Pancreas (tissue), 10 donors: ENCODE measurements at regions not wholly inside any gene's neighbourhood (a gene's known extent, or its start where the extent isn't known, plus 50 kb on each side); places are given as distances from the start of the nearest gene placed in this dataset.
A peak's percentile ranks its signal among the peaks of the same experiment; 100 is the strongest.

ENCODE experiments used
- ATAC-seq, 4 donors: fragments of 200-7000 bp; cut with Tn5 transposase; one replicate each; pipeline versions ENCODE4 v1.8.0 to v1.9.1; 2020; ENCODE audit warnings: mild to moderate bottlenecking in 4 of 4, moderate library complexity in 4 of 4
- DNase-seq, 6 donors: peaks; one replicate each; pipeline ENCODE4 v3.0.0-alpha.2; 2020
- FAIRE-seq: peaks from 2 replicates; lab custom pipeline; 2012; peaks lifted over from hg19 to GRCh38; lab: Jason Lieb, UNC
- H3K27ac ChIP-seq, 4 donors: fragments of 200-600 bp; sonication (generic); 1 replicate in 3 of 4; 2 replicates in 1 of 4; pipeline versions ENCODE4 v1.5.0 to v1.8.0; 2020
- H3K27me3 ChIP-seq, 4 donors: fragments of 200-600 bp; one replicate each; pipeline ENCODE4 v1.8.0; 2021
- H3K36me3 ChIP-seq, 3 donors: fragments of 200-600 bp; sonication (generic) in 1 of 3; one replicate each; pipeline versions ENCODE4 v1.5.0 to v1.8.0; 2020 to 2021
- H3K4me1 ChIP-seq, 3 donors: fragments of 200-600 bp; one replicate each; pipeline ENCODE4 v1.8.0; 2021
- H3K4me3 ChIP-seq, 4 donors: fragments of 200-600 bp; sonication (generic) in 2 of 4; one replicate each; pipeline versions ENCODE4 v1.5.0 to v1.8.0; 2020 to 2021
- H3K9me3 ChIP-seq, 4 donors: fragments of 200-600 bp; one replicate each; pipeline ENCODE4 v1.8.0; 2021
- CTCF ChIP-seq, 4 donors: fragments of 200-600 bp; sonication (generic) in 3 of 4; IDR thresholded peaks; one replicate each; pipeline versions ENCODE4 v1.5.0 to v1.8.0; 2021; ENCODE audit warnings: antibody characterized with exemption in 4 of 4
- WGBS, 2 donors: extraction: QIAGEN DNeasy Blood & Tissue Kit; methylation state at CpG; one replicate each; pipeline ENCODE4 v1.1.7; 2013; 5-methylcytosine and 5-hydroxymethylcytosine counted together
- intact Hi-C, 3 donors: fragments of 100-400 bp; cut with DNase I; formaldehyde crosslinking; loops; one replicate each; pipeline versions ENCODE4 v1.11.1 to v1.14.2; 2022
- donor health status: healthy with polysubstance abuse.
- donor health status: DM: no; HTN: no; CAD: no; lungs with moderate emphysema.
- donor health status: DM: no; HTN: no; CAD: no.
- donor health status: control.
- donor health status: control.
- donor health status: Bipolar disorder and iron deficiency.
- donor health status: DM: yes; HTN: yes; CAD: no.
- donor health status: DM: no; HTN: no; CAD: no.
- donor health status: DM: no; HTN: no; CAD: no.
- donor health status: DM: yes; HTN: yes; CAD: no.

GRCh38 chr2:18309188-18309587, 251.3 kb downstream of the RDH14 start:
- no peak for DNase-seq
- no peaks in the 10 kb centered on the region for H3K27me3 ChIP-seq
- H3K36me3 ChIP-seq: no peaks in the 10 kb centered on the region
- intact Hi-C loops: no loop called here
- no peak for FAIRE-seq
- no peak for TF ChIP-seq CTCF (IDR thresholded peaks at IDR 0.05)
- no peaks in the 10 kb centered on the region for H3K4me1 ChIP-seq
- H3K9me3 ChIP-seq: no peaks in the 10 kb centered on the region
- H3K4me3 ChIP-seq: peak overlapping the region in 2 of 4 donors; percentile 0 to 13
- no peak for ATAC-seq
- peak overlapping the region in 1 of 4 donors; percentile 35 for H3K27ac ChIP-seq

- intact Hi-C loops: no loop called here
- ATAC-seq (no peak), DNase-seq (no peak), FAIRE-seq (no peak)
- peaks cover 0 to 3% (median 0%) of the 10 kb centered on the region in 3 donors for H3K4me1 ChIP-seq
- H3K36me3 ChIP-seq: no peaks in the 10 kb centered on the region
- H3K9me3 ChIP-seq: no peaks in the 10 kb centered on the region
- 54 to 66% methylated on average over 3 of the region's 3 CpGs for WGBS, 2 donors
- no peak for TF ChIP-seq CTCF (IDR thresholded peaks at IDR 0.05)
- no peak overlapping the region for H3K4me3 ChIP-seq
- H3K27me3 ChIP-seq: no peaks in the 10 kb centered on the region
- H3K27ac ChIP-seq: no peak overlapping the region
Observed at GRCh38 chr2:18304849-18305248, 255.6 kb downstream of the RDH14 start.

GRCh38 chr2:18301421-18302139, 258.9 kb downstream of the RDH14 start:
- H3K27ac ChIP-seq: no peak overlapping the region
- TF ChIP-seq CTCF (IDR thresholded peaks at IDR 0.05): no peak
- H3K9me3 ChIP-seq: no peaks in the 10 kb centered on the region
- intact Hi-C loops: no loop called here
- FAIRE-seq: no peak
- ATAC-seq: no peak
- 69 to 86% methylated on average over 2 of the region's 2 CpGs for WGBS, 2 donors
- H3K27me3 ChIP-seq: no peaks in the 10 kb centered on the region
- DNase-seq: no peak
- H3K36me3 ChIP-seq: no peaks in the 10 kb centered on the region
- H3K4me3 ChIP-seq: no peak overlapping the region
- peaks cover 0 to 6% (median 0%) of the 10 kb centered on the region in 3 donors for H3K4me1 ChIP-seq

GRCh38 chr2:18299423-18300212, 260.8 kb downstream of the RDH14 start:
- DNase-seq (peak in 3 of 6 donors; percentile 22 to 25 (median 23)), ATAC-seq (peak; percentile 53 to 87 (median 67))

More at GRCh38 chr2:18299423-18300212, 260.8 kb downstream of the RDH14 start:
- Histone ChIP-seq H3K9me3 (no peaks in the 10 kb centered on the region), H3K27ac (peak overlapping the region in 2 of 4 donors; percentile 12 to 40), H3K4me1 (peaks cover 0 to 6% (median 0%) of the 10 kb centered on the region in 3 donors), H3K27me3 (no peaks in the 10 kb centered on the region), H3K4me3 (no peak overlapping the region), H3K36me3 (no peaks in the 10 kb centered on the region)
- no peak for TF ChIP-seq CTCF (IDR thresholded peaks at IDR 0.05)
- intact Hi-C loops: no loop called here
- no peak for FAIRE-seq
- WGBS, 2 donors: 19 to 24% methylated on average over 9 of the region's 9 CpGs
